Osteocyte (in vitro differentiated cells): ENCODE measurements at regions not wholly inside any gene's neighbourhood (a gene's known extent, or its start where the extent isn't known, plus 50 kb on each side); places are given as distances from the start of the nearest gene placed in this dataset.

Source experiments
- DNase-seq: peaks from one replicate; pipeline ENCODE4 v3.0.0; 2021; ENCODE audit warnings: mixed read lengths; ENCODE audit not compliant: unreplicated experiment; ENCODE audit errors: extremely low spot score
- H3K27ac Mint-ChIP-seq: one replicate; pipeline ENCODE4 v1.8.0; 2021; ENCODE audit warnings: mild to moderate bottlenecking, mixed read lengths; ENCODE audit not compliant: unreplicated experiment
- H3K27me3 Mint-ChIP-seq: one replicate; pipeline ENCODE4 v1.8.0; 2021; ENCODE audit warnings: mixed read lengths; ENCODE audit not compliant: unreplicated experiment
- H3K36me3 Mint-ChIP-seq: one replicate; pipeline ENCODE4 v1.8.0; 2021; ENCODE audit warnings: mixed read lengths; ENCODE audit not compliant: unreplicated experiment
- H3K4me1 Mint-ChIP-seq: one replicate; pipeline ENCODE4 v1.8.0; 2021; ENCODE audit warnings: mixed read lengths; ENCODE audit not compliant: unreplicated experiment
- H3K4me3 Mint-ChIP-seq: one replicate; pipeline ENCODE4 v1.8.0; 2021; ENCODE audit warnings: mild to moderate bottlenecking, moderate library complexity, mixed read lengths; ENCODE audit not compliant: unreplicated experiment
- H3K9me3 Mint-ChIP-seq: one replicate; pipeline ENCODE4 v1.8.0; 2021; ENCODE audit warnings: mixed read lengths; ENCODE audit not compliant: unreplicated experiment
- TF ChIP-seq, protein P1 (sequence below): fragments of 200-600 bp; sonication (generic); IDR thresholded peaks from 2 replicates; pipeline ENCODE4 v1.5.0; 2021; ENCODE audit warnings: antibody characterized with exemption, mild to moderate bottlenecking, moderate library complexity

DNA sequence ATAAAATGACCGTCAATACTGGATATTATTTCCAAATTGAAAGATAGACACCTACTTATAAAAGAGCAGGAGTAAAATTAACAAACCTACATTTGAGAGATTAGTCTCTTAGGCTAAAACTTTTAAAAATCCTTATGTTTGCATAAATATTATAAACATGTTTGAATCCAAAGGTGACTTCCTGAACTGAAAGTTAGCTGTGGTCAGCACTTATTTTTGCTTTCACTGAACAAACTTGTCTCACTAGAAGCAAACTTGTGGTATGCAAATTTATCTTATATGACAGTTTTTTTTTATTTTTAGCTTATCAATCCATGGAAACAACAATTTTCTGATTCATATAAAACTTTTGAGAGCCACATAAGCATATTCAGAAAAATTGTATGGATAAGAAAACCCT lies 502.6 kb upstream of the COX7C start:
- Mint-ChIP-seq H3K9me3 (no peaks in the 10 kb centered on the region), H3K36me3 (no peaks in the 10 kb centered on the region), H3K4me3 (no peak overlapping the region), H3K4me1 (no peaks in the 10 kb centered on the region), H3K27me3 (peaks cover 10% of the 10 kb centered on the region), H3K27ac (no peak overlapping the region)
- TF ChIP-seq, protein P1, sequence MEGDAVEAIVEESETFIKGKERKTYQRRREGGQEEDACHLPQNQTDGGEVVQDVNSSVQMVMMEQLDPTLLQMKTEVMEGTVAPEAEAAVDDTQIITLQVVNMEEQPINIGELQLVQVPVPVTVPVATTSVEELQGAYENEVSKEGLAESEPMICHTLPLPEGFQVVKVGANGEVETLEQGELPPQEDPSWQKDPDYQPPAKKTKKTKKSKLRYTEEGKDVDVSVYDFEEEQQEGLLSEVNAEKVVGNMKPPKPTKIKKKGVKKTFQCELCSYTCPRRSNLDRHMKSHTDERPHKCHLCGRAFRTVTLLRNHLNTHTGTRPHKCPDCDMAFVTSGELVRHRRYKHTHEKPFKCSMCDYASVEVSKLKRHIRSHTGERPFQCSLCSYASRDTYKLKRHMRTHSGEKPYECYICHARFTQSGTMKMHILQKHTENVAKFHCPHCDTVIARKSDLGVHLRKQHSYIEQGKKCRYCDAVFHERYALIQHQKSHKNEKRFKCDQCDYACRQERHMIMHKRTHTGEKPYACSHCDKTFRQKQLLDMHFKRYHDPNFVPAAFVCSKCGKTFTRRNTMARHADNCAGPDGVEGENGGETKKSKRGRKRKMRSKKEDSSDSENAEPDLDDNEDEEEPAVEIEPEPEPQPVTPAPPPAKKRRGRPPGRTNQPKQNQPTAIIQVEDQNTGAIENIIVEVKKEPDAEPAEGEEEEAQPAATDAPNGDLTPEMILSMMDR, result no peak
- no peak for DNase-seq

DNA sequence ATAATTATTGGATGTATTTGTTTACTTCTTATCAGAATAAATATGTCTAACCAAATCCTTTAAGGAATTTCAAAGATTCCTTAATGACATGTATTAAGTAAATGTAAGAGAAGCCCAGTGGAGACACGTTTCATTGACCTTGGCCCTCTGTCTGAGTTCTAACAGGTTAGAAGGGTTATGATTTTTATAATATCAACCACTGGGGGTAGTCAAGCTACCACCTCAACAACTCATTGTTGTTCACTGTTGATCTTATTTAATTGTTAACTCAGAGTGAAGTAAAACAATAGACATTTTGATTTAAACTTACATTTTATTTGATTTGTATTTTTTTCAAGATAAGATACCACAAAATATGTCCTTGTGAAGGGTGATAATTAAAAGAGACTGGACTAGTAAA lies 499.2 kb upstream of the COX7C start:
- no peaks in the 10 kb centered on the region for H3K9me3 Mint-ChIP-seq
- no peaks in the 10 kb centered on the region for H3K4me1 Mint-ChIP-seq
- H3K4me3 Mint-ChIP-seq, result no peak overlapping the region
- TF ChIP-seq, protein P1, result no peak
- H3K27ac Mint-ChIP-seq, result no peak overlapping the region
- peaks cover 7% of the 10 kb centered on the region for H3K27me3 Mint-ChIP-seq
- no peaks in the 10 kb centered on the region for H3K36me3 Mint-ChIP-seq
- DNase-seq, result no peak

DNA sequence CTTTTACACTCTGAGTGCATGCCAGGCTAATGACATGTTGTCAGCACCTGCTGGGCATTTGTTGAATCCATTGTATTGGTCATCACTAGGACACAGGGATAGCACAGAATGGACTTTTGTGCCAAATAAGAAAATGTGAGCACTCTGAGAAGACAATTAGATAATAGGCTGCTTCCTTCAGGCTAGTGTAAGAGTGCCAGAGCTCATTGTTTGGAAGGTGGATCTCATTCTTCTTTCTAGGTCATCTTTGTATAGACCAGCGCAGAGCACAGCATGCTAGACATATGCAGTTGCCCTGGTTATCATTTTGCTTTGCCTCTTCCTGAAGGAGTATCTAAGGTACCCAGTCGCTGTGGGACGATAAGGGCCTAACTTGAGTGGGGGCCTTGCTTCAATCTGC lies 493.4 kb upstream of the COX7C start:
- DNase-seq, result no peak
- Mint-ChIP-seq H3K27me3 (peaks cover 9% of the 10 kb centered on the region), H3K27ac (no peak overlapping the region), H3K4me3 (no peak overlapping the region), H3K9me3 (no peaks in the 10 kb centered on the region), H3K36me3 (no peaks in the 10 kb centered on the region), H3K4me1 (no peaks in the 10 kb centered on the region)
- TF ChIP-seq, protein P1, result no peak

DNA sequence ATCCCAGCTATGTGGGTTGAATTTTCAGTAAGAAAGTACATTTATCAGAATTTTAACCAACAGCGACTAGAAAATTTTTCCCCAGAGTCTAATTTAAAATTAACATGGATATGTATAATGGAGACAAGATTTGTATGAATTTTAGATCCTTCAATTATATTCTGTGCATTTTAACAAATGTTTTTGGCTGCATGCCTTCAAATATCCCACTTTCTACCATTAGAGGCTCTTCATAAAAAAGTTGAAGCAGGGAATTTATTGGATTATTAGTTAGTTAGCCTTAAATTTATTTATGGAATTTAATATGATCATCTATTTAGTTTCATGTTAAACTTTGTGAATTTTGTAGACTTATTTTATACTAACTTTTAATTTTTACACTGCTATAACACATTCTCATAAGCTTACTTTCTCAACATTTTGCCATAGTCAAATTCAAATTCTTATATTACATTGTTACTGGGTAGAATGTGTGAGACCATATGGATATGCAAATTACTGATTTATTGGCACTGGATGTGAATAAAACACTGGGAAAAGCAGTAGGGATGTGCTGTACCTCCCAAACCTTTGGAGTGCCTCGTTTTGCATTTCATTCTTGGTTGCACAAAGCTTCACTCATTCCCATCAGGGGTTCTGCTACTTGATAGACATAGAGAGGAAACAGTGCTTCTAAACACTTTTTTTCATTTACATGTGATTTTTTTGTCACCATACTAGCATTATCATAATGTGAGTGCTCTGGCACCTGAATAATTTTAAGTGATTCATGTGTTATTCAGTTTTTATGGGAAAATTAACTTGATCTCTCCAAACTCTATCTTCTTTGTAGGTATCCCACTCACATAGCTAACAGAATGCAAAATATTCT lies 491.8 kb upstream of the COX7C start:
- TF ChIP-seq, protein P1, result no peak
- no peak for DNase-seq
- peaks cover 4% of the 10 kb centered on the region for H3K27me3 Mint-ChIP-seq
- H3K4me1 Mint-ChIP-seq, result no peaks in the 10 kb centered on the region
- no peaks in the 10 kb centered on the region for H3K9me3 Mint-ChIP-seq
- no peaks in the 10 kb centered on the region for H3K36me3 Mint-ChIP-seq
- H3K27ac Mint-ChIP-seq, result no peak overlapping the region
- H3K4me3 Mint-ChIP-seq, result no peak overlapping the region

DNA sequence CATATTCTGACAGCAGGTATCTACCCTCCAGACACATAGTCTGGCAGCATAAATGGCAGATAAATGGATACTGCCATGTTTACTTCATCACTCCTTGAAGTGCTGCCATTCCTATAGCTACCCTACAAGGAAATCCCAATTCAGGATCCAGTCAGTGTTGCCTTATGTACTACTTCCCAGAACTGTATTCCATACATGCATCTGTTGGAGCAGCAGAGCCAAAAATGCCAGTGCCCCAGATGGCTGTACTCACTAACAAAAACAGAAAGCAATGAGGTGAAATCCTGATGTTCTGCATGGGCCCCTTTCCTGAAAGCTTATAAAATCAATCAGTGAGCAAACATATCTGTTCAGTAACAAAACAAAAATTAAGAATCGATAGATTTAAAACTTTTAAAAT lies 490.0 kb upstream of the COX7C start:
- Mint-ChIP-seq H3K4me1 (no peaks in the 10 kb centered on the region), H3K36me3 (no peaks in the 10 kb centered on the region), H3K9me3 (no peaks in the 10 kb centered on the region), H3K27ac (no peak overlapping the region), H3K4me3 (no peak overlapping the region), H3K27me3 (peaks cover 2% of the 10 kb centered on the region)
- TF ChIP-seq, protein P1, result no peak
- no peak for DNase-seq
